HG03460 (cell line): ENCODE measurements at regions not wholly inside any gene's neighbourhood (a gene's known extent, or its start where the extent isn't known, plus 50 kb on each side); places are given as distances from the start of the nearest gene placed in this dataset.

Experiments
- ATAC-seq: cut with Tn5 transposase; IDR thresholded peaks from one replicate; pipeline ENCODE4 v1.9.1; 2021; ENCODE audit not compliant: unreplicated experiment

GRCh38 chr10:124265776-124266467 lies 152.8 kb downstream of the OAT start:
- no peak for ATAC-seq

DNA sequence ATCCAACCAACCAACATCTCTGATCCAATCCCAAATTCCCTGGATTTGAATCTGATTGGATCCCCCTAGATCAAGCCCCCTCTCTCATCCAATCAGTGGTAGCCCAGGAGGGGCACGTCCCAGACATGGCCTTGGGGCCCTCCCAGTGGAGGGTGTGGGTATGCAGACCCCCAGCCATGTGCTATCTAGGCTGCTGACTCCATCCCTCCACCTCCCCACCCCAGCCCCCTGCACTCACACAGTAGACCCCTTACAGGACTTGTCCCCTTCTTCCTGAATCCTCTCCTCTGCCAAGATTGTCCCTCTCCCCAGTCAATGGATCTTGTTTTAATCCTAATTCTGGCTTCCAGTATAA lies 153.4 kb downstream of the OAT start:
- ATAC-seq: no peak

DNA sequence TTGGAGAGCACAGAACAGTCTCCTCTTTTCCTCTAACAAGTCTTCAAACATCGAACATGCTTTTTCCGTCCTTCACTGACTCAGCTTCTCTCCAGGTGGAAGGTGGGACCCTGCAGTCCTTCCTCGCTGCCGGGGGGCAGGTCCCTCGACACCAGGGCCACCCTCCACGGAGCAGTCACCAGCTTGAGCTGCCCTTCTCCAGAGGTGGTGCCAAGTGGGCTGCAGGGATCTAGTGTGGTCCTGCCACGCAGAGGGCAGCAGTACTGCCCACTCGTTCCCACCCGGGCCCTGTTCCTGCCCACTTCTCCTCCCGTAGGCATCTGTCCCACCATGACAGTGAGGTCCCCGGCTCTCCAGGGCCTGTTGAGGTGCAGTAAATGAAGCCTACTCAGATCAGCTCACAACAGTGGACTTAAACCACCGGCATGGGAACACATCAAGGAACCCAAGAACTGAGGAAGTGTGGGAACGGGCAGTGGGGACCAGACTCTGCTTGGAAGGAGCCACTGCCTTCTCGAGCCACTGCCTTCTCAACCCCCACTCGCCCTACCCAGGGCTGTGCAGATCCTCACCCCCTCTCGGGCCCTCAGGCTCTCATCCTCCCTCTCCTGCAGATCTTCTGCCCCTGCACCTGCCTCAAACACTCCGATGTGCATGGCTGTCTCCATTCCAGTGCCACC lies 153.9 kb downstream of the OAT start:
- no peak for ATAC-seq

DNA sequence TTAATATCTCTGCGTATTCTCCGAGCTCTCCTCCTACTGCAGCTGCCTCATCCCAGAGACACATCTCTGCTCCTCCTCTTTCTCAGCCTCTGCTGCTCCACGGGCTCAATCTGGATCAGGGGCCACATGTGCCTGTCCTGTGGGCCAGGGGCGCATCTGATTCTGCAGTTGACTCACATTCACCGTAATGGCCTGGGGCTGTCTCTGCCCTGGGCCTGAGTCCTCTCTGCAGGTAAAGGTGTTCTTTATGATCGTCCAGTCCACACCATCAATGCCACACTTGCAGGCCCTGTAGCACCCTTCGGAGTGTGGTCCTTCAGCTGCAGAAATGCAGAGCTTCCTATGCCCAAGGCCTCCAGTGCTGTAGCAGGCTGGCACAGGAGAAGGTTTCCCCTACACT lies 154.5 kb downstream of the OAT start:
- ATAC-seq: no peak

DNA sequence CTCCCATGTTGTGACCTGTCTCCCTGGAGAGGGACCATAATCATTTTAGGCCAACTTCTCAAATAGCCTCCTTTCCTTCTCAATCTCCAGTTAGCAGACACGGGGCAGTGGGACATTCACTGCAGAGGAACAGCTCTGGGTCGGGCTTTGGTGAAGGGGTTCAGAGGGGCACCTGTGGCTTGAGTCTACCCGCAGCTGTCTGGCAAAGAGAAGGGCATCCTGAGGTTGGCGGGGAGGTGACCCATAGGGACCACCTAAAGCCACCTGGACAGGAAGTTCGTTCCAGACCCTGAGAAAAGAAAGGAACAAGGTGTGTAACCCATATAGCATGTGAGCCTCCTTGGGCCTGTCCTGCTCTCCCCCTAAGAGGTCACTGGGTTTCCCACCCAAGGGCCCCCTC lies 155.0 kb downstream of the OAT start:
- no peak for ATAC-seq

GRCh38 chr10:124262971-124263370 lies 155.8 kb downstream of the OAT start:
- ATAC-seq: no peak

GRCh38 chr10:124262234-124262865 lies 156.4 kb downstream of the OAT start:
- ATAC-seq: no peak

- ATAC-seq: no peak
These were observed 159.4 kb downstream of the OAT start for GRCh38 chr10:124259139-124259825.

- no peak for ATAC-seq
These were observed 160.9 kb downstream of the OAT start for GRCh38 chr10:124257781-124258180.

- no peak for ATAC-seq
These were observed 162.6 kb downstream of the OAT start for GRCh38 chr10:124256151-124256550.

DNA sequence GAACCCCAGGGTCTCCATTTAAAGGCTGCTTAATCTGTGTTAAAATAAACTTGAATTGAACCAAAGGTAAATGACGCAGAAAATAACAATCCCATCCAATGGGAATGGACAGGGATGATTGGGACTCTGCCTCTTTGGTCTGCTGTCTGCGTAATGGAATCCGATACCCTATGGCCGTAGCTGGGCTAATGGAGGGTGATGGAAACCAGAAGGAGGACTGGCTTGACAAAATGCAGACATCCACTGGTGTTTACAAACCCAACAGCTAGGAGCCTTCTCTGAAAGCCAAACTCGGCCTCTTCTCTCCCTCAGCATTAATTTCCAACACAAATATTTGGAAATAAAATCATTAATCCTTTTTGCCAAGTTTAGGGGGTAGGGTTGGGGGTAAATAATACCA lies 162.2 kb upstream of the CHST15 start:
- no peak for ATAC-seq

- no peak for ATAC-seq
These were observed 161.1 kb upstream of the CHST15 start for GRCh38 chr10:124254490-124254889.

GRCh38 chr10:124253006-124253405 lies 159.6 kb upstream of the CHST15 start:
- ATAC-seq: no peak

DNA sequence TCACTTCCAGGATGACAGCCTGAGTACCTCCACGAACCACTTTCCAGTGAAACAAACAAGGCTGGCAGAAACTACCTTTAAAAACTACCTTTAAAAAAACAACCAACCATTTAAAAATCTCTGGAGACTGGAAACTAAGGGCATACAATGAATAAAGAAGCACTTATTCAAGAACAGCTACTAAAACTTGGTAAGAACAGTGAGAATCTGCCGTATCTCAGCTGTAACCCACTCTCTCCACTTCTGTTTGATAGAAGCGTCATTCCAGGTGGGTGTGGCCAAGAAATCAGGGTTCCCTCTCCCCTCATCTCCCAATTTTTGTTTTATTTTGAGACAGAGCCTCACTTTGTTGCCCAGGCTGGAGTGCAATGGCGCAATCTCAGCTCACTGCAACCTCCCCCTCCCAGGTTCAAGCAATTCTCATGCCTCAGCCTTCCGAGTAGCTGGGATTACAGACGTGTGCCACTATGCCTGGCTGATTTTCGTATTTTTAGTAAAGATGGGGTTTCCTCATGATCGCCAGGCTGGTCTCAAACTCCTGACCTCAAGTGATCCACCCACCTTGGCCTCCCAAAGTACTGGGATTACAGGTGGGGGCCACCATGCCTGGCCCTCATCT lies 158.8 kb upstream of the CHST15 start:
- no peak for ATAC-seq

DNA sequence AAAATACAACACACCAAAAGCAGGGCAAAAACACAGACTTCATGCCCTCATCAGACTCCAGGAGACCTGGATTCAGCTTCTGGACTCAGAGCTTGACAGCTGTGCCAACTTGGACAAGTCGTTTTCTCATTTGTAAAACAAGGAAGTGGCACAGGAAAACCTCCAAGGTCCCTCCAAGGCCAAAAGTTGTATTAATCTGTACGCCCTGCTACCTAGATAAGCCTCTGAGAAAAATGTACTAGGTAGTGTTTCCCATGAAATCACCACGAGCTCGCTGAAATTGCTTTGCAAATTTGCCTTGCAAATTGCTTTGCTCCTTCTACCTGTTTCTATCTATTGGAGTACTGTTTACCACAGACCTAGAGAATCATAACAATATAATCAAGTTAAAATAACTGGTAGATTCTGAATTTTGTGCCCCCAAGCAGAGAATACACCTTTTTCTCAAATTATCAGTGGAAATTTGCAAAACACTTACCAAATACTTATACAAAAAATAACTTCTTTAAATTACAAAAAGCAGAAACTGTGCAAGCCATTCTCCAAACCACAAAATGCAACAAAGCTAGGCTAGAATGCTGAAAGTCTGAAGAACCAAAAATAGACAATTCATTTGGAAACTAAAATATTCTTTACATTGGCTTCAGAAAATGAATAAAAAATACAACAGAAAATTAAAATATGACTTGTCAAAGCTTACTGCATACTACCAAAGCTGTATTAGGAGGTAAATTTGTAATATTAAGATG lies 158.1 kb upstream of the CHST15 start:
- ATAC-seq: no peak

DNA sequence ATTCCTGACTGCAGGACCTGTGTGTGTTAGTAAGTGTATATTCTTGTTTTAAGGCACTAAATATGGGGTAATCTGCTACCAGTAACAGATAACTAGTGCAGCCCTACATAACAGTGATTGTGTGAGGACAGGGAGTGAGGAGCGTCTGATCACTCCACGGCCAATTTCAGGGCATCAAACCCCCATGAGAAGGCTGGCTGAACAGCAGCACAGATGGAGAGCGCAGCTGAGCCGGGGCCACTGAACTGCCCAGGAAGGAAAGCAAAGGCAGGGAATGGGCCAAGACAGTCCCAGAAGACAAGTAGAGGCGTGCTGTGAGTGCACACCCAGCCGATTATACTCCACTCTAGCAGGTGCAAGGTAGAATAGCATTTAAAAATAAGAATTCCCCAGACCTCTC lies 157.1 kb upstream of the CHST15 start:
- ATAC-seq: no peak

- ATAC-seq: no peak
These were observed 156.5 kb upstream of the CHST15 start for GRCh38 chr10:124249812-124250432.

GRCh38 chr10:124249196-124249595 lies 155.8 kb upstream of the CHST15 start:
- no peak for ATAC-seq

GRCh38 chr10:124248056-124249045 lies 155.0 kb upstream of the CHST15 start:
- ATAC-seq: no peak
